ENCODE measurements at regions not wholly inside any gene's neighbourhood (a gene's known extent, or its start where the extent isn't known, plus 50 kb on each side); places are given as distances from the start of the nearest gene placed in this dataset.

- Mint-ChIP-seq H3K27ac (no peak overlapping the region), H3K4me1 (no peaks in the 10 kb centered on the region; a peak in 1 of 4 replicates), H3K9me3 (peaks cover 24 to 55% of the 10 kb centered on the region in 2 experiments), H3K36me3 (ENCODE audit: insufficient read depth in 1 of 3, low read depth in 3 of 3) (peaks cover 0 to 18% (median 8%) of the 10 kb centered on the region in 3 experiments; a peak in 4 of 7 replicates), H3K27me3 (ENCODE audit: low read depth) (no peaks in the 10 kb centered on the region), H3K4me3 (no peak overlapping the region)
- no peak overlapping the region for H3K9ac ChIP-seq (ENCODE audit: extremely low read depth, insufficient read length, low read length)
- H2AK5ac ChIP-seq (ENCODE audit: insufficient read length, low read length): no peak overlapping the region
- no peaks in the 10 kb centered on the region for H3K9me3 ChIP-seq (ENCODE audit: control insufficient read depth, low read depth, low read length)
- H2BK15ac ChIP-seq (ENCODE audit: low read depth, low read length): no peak overlapping the region
- WGBS (ENCODE audit: extremely low coverage, insufficient read length, low lambda C conversion rate): no CpG with 5 or more reads among the region's 2 CpGs
- H3K18ac ChIP-seq (ENCODE audit: insufficient read length, low read depth, low read length): no peak overlapping the region
- H3K14ac ChIP-seq (ENCODE audit: insufficient read depth, low read length): no peak overlapping the region
- no peak overlapping the region for H3K4me2 ChIP-seq (ENCODE audit: insufficient read depth, insufficient read length, low read length)
- H3K79me2 ChIP-seq (ENCODE audit: insufficient read depth, low read length): no peaks in the 10 kb centered on the region
- no peak overlapping the region for H3K4ac ChIP-seq (ENCODE audit: low read depth, low read length)
- no peak overlapping the region for H4K91ac ChIP-seq (ENCODE audit: insufficient read length, low read depth, low read length)
- H3T11ph ChIP-seq (ENCODE audit: low read length): no peak overlapping the region
- H3K23ac ChIP-seq (ENCODE audit: insufficient read length, low read depth, low read length): no peak overlapping the region
- H2BK120ac ChIP-seq (ENCODE audit: low read depth, low read length, poor library complexity, severe bottlenecking): no peak overlapping the region
- H3K4me1 ChIP-seq (ENCODE audit: insufficient read depth, low read length): no peaks in the 10 kb centered on the region
- no peak overlapping the region for H3K56ac ChIP-seq (ENCODE audit: insufficient read length, low read depth, low read length)
- H2BK20ac ChIP-seq (ENCODE audit: low read depth, low read length, poor library complexity, severe bottlenecking): no peak overlapping the region
- no peak overlapping the region for H2BK12ac ChIP-seq (ENCODE audit: insufficient read length, low read depth, low read length)
- DNase-seq: no peak
- H4K5ac ChIP-seq (ENCODE audit: insufficient read length, low read depth, low read length): no peak overlapping the region
- TF ChIP-seq CTCF (conservative IDR thresholded peaks at IDR 0.05): no peak
- H3K23me2 ChIP-seq (ENCODE audit: insufficient read length, low read depth, low read length, poor library complexity, severe bottlenecking): no peaks in the 10 kb centered on the region
- H3K27ac ChIP-seq (ENCODE audit: insufficient read length, low read depth, low read length): no peak overlapping the region
- no peaks in the 10 kb centered on the region for H4K20me1 ChIP-seq (ENCODE audit: control insufficient read depth, insufficient read depth, insufficient read length)
- H4K8ac ChIP-seq (replicated peaks; ENCODE audit: insufficient read length, low read depth, low read length): no peak overlapping the region
- H2BK5ac ChIP-seq (ENCODE audit: insufficient read length, low read length): no peak overlapping the region
- H3K79me1 ChIP-seq (ENCODE audit: insufficient read depth, low read depth, low read length, poor library complexity, severe bottlenecking): no peaks in the 10 kb centered on the region
- no peaks in the 10 kb centered on the region for H3K27me3 ChIP-seq (ENCODE audit: insufficient read depth, low read length)
- no peak overlapping the region for H2AFZ ChIP-seq (ENCODE audit: low read length)
Observed at GRCh38 chrX:30065226-30065625, 150.1 kb upstream of the MAGEB2 start.
